Fibroblast of lung (primary cell): ENCODE measurements at regions not wholly inside any gene's neighbourhood (a gene's known extent, or its start where the extent isn't known, plus 50 kb on each side); places are given as distances from the start of the nearest gene placed in this dataset.

Experiments used
- EZH2 ChIP-seq: IDR thresholded peaks from 2 replicates; pipeline ENCODE4 v1.5.1; 2012; ENCODE audit warnings: low read length, control low read depth, mild to moderate bottlenecking; ENCODE audit errors: missing control alignments
- TF ChIP-seq, protein P1 (sequence below), 2 donors: IDR thresholded peaks in 1 of 2; conservative IDR thresholded peaks in 1 of 2; 1 replicate in 1 of 2; 2 replicates in 1 of 2; pipeline ENCODE4 v1.5.1; 2011 to 2012; ENCODE audit warnings: low read length in 2 of 2, control low read depth in 1 of 2, inconsistent platforms in 1 of 2, low read depth in 1 of 2, mild to moderate bottlenecking in 1 of 2

GRCh38 chr9:134243778-134244467 is 79.6 kb upstream of the RNU6ATAC start:
- TF ChIP-seq, protein P1, sequence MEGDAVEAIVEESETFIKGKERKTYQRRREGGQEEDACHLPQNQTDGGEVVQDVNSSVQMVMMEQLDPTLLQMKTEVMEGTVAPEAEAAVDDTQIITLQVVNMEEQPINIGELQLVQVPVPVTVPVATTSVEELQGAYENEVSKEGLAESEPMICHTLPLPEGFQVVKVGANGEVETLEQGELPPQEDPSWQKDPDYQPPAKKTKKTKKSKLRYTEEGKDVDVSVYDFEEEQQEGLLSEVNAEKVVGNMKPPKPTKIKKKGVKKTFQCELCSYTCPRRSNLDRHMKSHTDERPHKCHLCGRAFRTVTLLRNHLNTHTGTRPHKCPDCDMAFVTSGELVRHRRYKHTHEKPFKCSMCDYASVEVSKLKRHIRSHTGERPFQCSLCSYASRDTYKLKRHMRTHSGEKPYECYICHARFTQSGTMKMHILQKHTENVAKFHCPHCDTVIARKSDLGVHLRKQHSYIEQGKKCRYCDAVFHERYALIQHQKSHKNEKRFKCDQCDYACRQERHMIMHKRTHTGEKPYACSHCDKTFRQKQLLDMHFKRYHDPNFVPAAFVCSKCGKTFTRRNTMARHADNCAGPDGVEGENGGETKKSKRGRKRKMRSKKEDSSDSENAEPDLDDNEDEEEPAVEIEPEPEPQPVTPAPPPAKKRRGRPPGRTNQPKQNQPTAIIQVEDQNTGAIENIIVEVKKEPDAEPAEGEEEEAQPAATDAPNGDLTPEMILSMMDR (conservative IDR thresholded peaks at IDR 0.05 in 1 of 2, IDR thresholded peaks at IDR 0.05 in 1 of 2; ENCODE audit: low read depth in 1 of 2, low read length in 2 of 2): no peak
- no peak for TF ChIP-seq EZH2
